ENCODE measurements at regions not wholly inside any gene's neighbourhood (a gene's known extent, or its start where the extent isn't known, plus 50 kb on each side); places are given as distances from the start of the nearest gene placed in this dataset.
"Not testable (repeated sequence)": the region's sequence is repeated elsewhere in the genome, so short reads cannot be mapped to it uniquely, and the experiment has no call there.

- DNase-seq: no peak
Measured at GRCh38 chr2:7324706-7325105, 407.5 kb downstream of the RNF144A start.

GRCh38 chr2:7325186-7325585, 408.0 kb downstream of the RNF144A start:
- no peak for DNase-seq

- DNase-seq: no peak
Measured at GRCh38 chr2:7329465-7329864, 412.3 kb downstream of the RNF144A start.

- no peak for DNase-seq
Measured at GRCh38 chr2:7333189-7333765, 416.1 kb downstream of the RNF144A start.

GRCh38 chr2:7333960-7334493, 416.8 kb downstream of the RNF144A start:
- DNase-seq: no peak

GRCh38 chr2:7338961-7339360, 421.7 kb downstream of the RNF144A start:
- DNase-seq: no peak

GRCh38 chr2:7346336-7346735, 429.1 kb downstream of the RNF144A start:
- DNase-seq: no peak

- no peak for DNase-seq
Measured at GRCh38 chr2:7348761-7349160, 431.5 kb downstream of the RNF144A start.

- no peak for DNase-seq
Measured at GRCh38 chr2:7352191-7352590, 435.0 kb downstream of the RNF144A start.

- DNase-seq: no peak
Measured at GRCh38 chr2:7353571-7353970, 436.4 kb downstream of the RNF144A start.

GRCh38 chr2:7355781-7356180, 438.6 kb downstream of the RNF144A start:
- no peak for DNase-seq

- DNase-seq: peak; percentile 64
Measured at GRCh38 chr2:7356909-7357584, 439.8 kb downstream of the RNF144A start.

GRCh38 chr2:7357993-7358392, 440.8 kb downstream of the RNF144A start:
- no peak for DNase-seq

- no peak for DNase-seq
Measured at GRCh38 chr2:7358865-7359447, 441.7 kb downstream of the RNF144A start.

GRCh38 chr2:7363906-7364305, 446.7 kb downstream of the RNF144A start:
- no peak for DNase-seq

- DNase-seq: no peak
Measured at GRCh38 chr2:7368211-7368610, 451.0 kb downstream of the RNF144A start.

GRCh38 chr2:7373156-7373555, 455.9 kb downstream of the RNF144A start:
- DNase-seq: no peak

GRCh38 chr2:7375901-7376300, 458.7 kb downstream of the RNF144A start:
- DNase-seq: no peak

- DNase-seq: peak; percentile 83
Measured at GRCh38 chr2:7377916-7378569, 460.8 kb downstream of the RNF144A start.

GRCh38 chr2:7378591-7378990, 461.4 kb downstream of the RNF144A start:
- no peak for DNase-seq

GRCh38 chr2:7379799-7380198, 462.6 kb downstream of the RNF144A start:
- DNase-seq: no peak

- no peak for DNase-seq
Measured at GRCh38 chr2:7384773-7385349, 467.6 kb downstream of the RNF144A start.

GRCh38 chr2:7390311-7390710, 473.1 kb downstream of the RNF144A start:
- not testable (repeated sequence) for DNase-seq

Data from NCI-H510A (cell line).